ENCODE measurements at regions not wholly inside any gene's neighbourhood (a gene's known extent, or its start where the extent isn't known, plus 50 kb on each side); places are given as distances from the start of the nearest gene placed in this dataset.

- Histone ChIP-seq H3K27me3 (ENCODE audit: control insufficient read depth, insufficient read depth, low read length) (no peaks in the 10 kb centered on the region), H3K27ac (ENCODE audit: low read length) (no peak overlapping the region), H3K36me3 (ENCODE audit: control insufficient read depth, low read depth, low read length) (no peaks in the 10 kb centered on the region)
These were observed 760.6 kb upstream of the CHAC2 start for GRCh38 chr2:53006980-53007379.

GRCh38 chr2:53004413-53004812, 763.2 kb upstream of the CHAC2 start:
- Histone ChIP-seq H3K9me3 (ENCODE audit: control insufficient read depth, low read depth, low read length) (no peaks in the 10 kb centered on the region), H3K27ac (ENCODE audit: low read length) (no peak overlapping the region)

More at GRCh38 chr2:53006980-53007379, 760.6 kb upstream of the CHAC2 start:
- Histone ChIP-seq H3K4me3 (ENCODE audit: low read length) (no peak overlapping the region), H3K9ac (ENCODE audit: low read length) (no peak overlapping the region), H3K4me1 (ENCODE audit: control insufficient read depth, low read depth, low read length) (no peaks in the 10 kb centered on the region), H3K9me3 (ENCODE audit: control insufficient read depth, low read depth, low read length) (no peaks in the 10 kb centered on the region)

DNA sequence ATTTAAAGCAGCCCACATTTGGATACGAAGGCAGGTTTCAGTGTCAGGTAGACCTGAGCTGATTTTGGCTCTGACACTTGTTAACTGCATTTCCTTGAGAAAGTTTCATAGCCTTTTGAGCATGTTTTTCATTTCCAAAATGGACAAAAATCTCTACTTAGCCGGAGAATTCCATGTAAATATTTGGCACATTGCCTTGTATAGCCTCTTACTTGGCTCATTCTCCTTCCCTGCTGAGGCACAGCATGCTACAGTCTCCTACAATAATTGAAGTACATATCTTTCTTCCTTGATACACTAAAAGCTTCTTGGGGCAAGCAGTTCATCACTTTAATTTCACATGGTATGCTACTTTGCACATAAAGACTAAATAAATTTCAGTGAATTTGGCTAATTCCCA, 772.2 kb upstream of the CHAC2 start:
- no peaks in the 10 kb centered on the region for H3K9me3 ChIP-seq (ENCODE audit: control insufficient read depth, low read depth, low read length)
- no peak overlapping the region for H3K27ac ChIP-seq (ENCODE audit: low read length)
- no peaks in the 10 kb centered on the region for H3K4me1 ChIP-seq (ENCODE audit: control insufficient read depth, low read depth, low read length)
- H3K27me3 ChIP-seq (ENCODE audit: control insufficient read depth, insufficient read depth, low read length) = no peaks in the 10 kb centered on the region
- H3K9ac ChIP-seq (ENCODE audit: low read length) = no peak overlapping the region
- no peak overlapping the region for H3K4me3 ChIP-seq (ENCODE audit: low read length)
- no peaks in the 10 kb centered on the region for H3K36me3 ChIP-seq (ENCODE audit: control insufficient read depth, low read depth, low read length)

More at GRCh38 chr2:53004413-53004812, 763.2 kb upstream of the CHAC2 start:
- no peaks in the 10 kb centered on the region for H3K4me1 ChIP-seq (ENCODE audit: control insufficient read depth, low read depth, low read length)
- H3K4me3 ChIP-seq (ENCODE audit: low read length) = no peak overlapping the region
- no peaks in the 10 kb centered on the region for H3K27me3 ChIP-seq (ENCODE audit: control insufficient read depth, insufficient read depth, low read length)
- H3K9ac ChIP-seq (ENCODE audit: low read length) = no peak overlapping the region
- H3K36me3 ChIP-seq (ENCODE audit: control insufficient read depth, low read depth, low read length) = no peaks in the 10 kb centered on the region

DNA sequence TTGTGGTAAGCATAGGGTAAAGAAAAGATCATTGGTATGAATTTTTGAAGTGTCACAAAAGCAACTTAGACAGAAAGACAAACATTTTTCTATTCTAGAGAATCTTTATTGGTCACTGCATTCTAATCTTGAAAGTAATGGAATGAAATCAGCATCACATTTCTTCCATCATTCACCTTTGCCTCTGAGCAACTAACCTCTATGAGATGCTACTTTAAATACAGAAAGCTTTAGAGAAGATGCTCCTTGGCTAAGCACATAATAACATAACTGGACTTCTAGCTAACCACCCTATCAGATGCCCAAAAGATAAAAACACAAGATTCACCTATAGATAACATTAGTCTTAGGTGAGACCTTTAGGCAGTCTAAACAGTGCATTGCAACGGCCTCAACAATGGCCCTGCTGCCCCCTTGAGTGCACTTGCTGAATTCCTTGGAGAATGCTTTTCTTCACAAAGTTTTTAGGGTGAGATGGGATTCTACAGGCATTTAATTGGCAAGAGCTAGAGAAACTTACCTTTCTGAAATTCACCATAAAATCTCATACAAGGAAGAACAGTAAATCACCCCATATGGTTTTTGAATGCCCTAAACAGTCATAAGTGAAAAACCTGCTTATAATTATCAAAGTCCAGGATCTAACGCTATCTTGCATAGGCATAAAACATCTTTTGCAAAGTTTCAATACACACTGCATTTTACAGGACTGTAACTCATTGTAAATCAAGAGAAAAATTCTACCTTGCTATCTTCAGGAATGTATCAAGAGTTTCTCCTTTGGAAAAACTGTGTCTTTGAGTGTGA, 791.3 kb upstream of the CHAC2 start:
- H3K4me1 ChIP-seq (ENCODE audit: control insufficient read depth, low read depth, low read length) = no peaks in the 10 kb centered on the region
- no peaks in the 10 kb centered on the region for H3K36me3 ChIP-seq (ENCODE audit: control insufficient read depth, low read depth, low read length)
- no peak overlapping the region for H3K27ac ChIP-seq (ENCODE audit: low read length)
- H3K9me3 ChIP-seq (ENCODE audit: control insufficient read depth, low read depth, low read length) = no peaks in the 10 kb centered on the region
- H3K27me3 ChIP-seq (ENCODE audit: control insufficient read depth, insufficient read depth, low read length) = no peaks in the 10 kb centered on the region
- no peak overlapping the region for H3K4me3 ChIP-seq (ENCODE audit: low read length)
- no peak overlapping the region for H3K9ac ChIP-seq (ENCODE audit: low read length)

DNA sequence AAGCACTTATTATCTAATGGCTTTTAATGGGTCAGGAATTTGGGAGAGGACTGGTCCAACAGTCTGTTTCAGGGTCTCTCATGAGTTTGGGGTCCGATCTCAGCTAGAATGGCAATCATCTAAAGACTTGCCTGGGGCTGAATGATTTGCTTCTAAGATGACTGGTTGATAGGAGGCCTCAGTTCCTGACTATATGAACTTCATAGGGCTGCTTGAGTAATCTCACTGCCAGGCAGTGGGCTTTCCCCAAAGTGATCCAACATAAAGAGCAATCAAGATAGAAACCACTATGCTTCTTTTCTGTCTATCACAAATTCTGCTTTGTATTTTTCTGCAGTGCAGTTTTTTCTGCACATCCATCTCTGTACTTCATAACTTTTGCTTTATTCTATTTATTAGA, 793.5 kb upstream of the CHAC2 start:
- Histone ChIP-seq H3K36me3 (ENCODE audit: control insufficient read depth, low read depth, low read length) (no peaks in the 10 kb centered on the region), H3K9me3 (ENCODE audit: control insufficient read depth, low read depth, low read length) (no peaks in the 10 kb centered on the region), H3K9ac (ENCODE audit: low read length) (no peak overlapping the region), H3K27ac (ENCODE audit: low read length) (no peak overlapping the region), H3K4me3 (ENCODE audit: low read length) (no peak overlapping the region), H3K27me3 (ENCODE audit: control insufficient read depth, insufficient read depth, low read length) (no peaks in the 10 kb centered on the region), H3K4me1 (ENCODE audit: control insufficient read depth, low read depth, low read length) (no peaks in the 10 kb centered on the region)

DNA sequence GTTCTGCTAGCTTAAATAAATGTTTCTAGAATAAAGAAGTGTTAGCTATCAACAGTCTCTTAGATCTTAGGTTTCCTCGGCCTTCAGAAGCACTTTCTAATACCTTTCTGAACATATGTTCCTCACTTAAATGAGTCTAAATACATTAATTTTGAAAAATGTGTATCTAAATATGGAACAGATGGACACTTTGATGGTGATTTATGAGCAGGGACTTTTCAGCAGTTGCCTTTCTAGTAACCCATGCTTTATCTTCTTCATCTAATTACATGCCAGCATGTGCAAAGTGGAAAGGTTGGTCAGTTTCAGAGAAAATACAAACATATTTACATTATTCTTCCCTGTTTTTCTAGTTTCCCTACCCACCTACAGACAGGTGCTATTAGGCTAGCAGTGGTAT, 797.0 kb upstream of the CHAC2 start:
- Histone ChIP-seq H3K4me1 (ENCODE audit: control insufficient read depth, low read depth, low read length) (no peaks in the 10 kb centered on the region), H3K4me3 (ENCODE audit: low read length) (no peak overlapping the region), H3K27me3 (ENCODE audit: control insufficient read depth, insufficient read depth, low read length) (no peaks in the 10 kb centered on the region), H3K27ac (ENCODE audit: low read length) (no peak overlapping the region), H3K9me3 (ENCODE audit: control insufficient read depth, low read depth, low read length) (no peaks in the 10 kb centered on the region), H3K36me3 (ENCODE audit: control insufficient read depth, low read depth, low read length) (no peaks in the 10 kb centered on the region), H3K9ac (ENCODE audit: low read length) (no peak overlapping the region)

GRCh38 chr2:52968043-52968442, 799.6 kb upstream of the CHAC2 start:
- Histone ChIP-seq H3K9ac (ENCODE audit: low read length) (no peak overlapping the region), H3K36me3 (ENCODE audit: control insufficient read depth, low read depth, low read length) (no peaks in the 10 kb centered on the region), H3K27me3 (ENCODE audit: control insufficient read depth, insufficient read depth, low read length) (no peaks in the 10 kb centered on the region), H3K4me3 (ENCODE audit: low read length) (no peak overlapping the region), H3K27ac (ENCODE audit: low read length) (no peak overlapping the region), H3K9me3 (ENCODE audit: control insufficient read depth, low read depth, low read length) (no peaks in the 10 kb centered on the region), H3K4me1 (ENCODE audit: control insufficient read depth, low read depth, low read length) (peaks cover 10% of the 10 kb centered on the region)

- peaks cover 10% of the 10 kb centered on the region for H3K4me1 ChIP-seq (ENCODE audit: control insufficient read depth, low read depth, low read length)
- H3K36me3 ChIP-seq (ENCODE audit: control insufficient read depth, low read depth, low read length) = no peaks in the 10 kb centered on the region
- H3K9me3 ChIP-seq (ENCODE audit: control insufficient read depth, low read depth, low read length) = no peaks in the 10 kb centered on the region
- no peaks in the 10 kb centered on the region for H3K27me3 ChIP-seq (ENCODE audit: control insufficient read depth, insufficient read depth, low read length)
- no peak overlapping the region for H3K27ac ChIP-seq (ENCODE audit: low read length)
- H3K4me3 ChIP-seq (ENCODE audit: low read length) = no peak overlapping the region
- no peak overlapping the region for H3K9ac ChIP-seq (ENCODE audit: low read length)
These were observed 802.6 kb upstream of the CHAC2 start for GRCh38 chr2:52964916-52965530.

DNA sequence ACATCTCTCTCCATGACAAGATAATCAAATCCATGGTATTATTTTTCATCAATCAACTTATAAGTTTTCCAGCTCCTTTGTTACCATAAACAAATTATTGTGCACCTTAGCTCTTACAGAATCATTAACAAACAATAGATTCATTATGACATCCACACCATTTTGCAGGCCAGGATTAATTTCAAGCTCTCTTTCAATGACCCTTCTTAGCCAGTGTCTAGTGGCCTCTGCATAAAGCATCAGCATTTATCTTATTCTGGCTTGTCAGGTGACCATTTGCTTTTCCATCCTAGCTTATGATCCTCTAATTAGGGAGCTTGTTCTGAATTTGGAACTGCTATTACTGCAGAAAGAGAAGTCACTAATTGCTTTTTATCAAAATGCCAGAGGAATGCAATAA, 806.2 kb upstream of the CHAC2 start:
- no peaks in the 10 kb centered on the region for H3K36me3 ChIP-seq (ENCODE audit: control insufficient read depth, low read depth, low read length)

GRCh38 chr2:52960881-52961280, 806.7 kb upstream of the CHAC2 start:
- Histone ChIP-seq H3K9ac (ENCODE audit: low read length) (no peak overlapping the region), H3K9me3 (ENCODE audit: control insufficient read depth, low read depth, low read length) (no peaks in the 10 kb centered on the region), H3K36me3 (ENCODE audit: control insufficient read depth, low read depth, low read length) (no peaks in the 10 kb centered on the region), H3K27me3 (ENCODE audit: control insufficient read depth, insufficient read depth, low read length) (no peaks in the 10 kb centered on the region), H3K27ac (ENCODE audit: low read length) (no peak overlapping the region), H3K4me1 (ENCODE audit: control insufficient read depth, low read depth, low read length) (peaks cover 13% of the 10 kb centered on the region), H3K4me3 (ENCODE audit: low read length) (no peak overlapping the region)

More for the DNA sequence above, 806.2 kb upstream of the CHAC2 start:
- H3K27me3 ChIP-seq (ENCODE audit: control insufficient read depth, insufficient read depth, low read length) = no peaks in the 10 kb centered on the region
- no peaks in the 10 kb centered on the region for H3K9me3 ChIP-seq (ENCODE audit: control insufficient read depth, low read depth, low read length)
- H3K9ac ChIP-seq (ENCODE audit: low read length) = no peak overlapping the region
- no peak overlapping the region for H3K4me3 ChIP-seq (ENCODE audit: low read length)
- no peak overlapping the region for H3K27ac ChIP-seq (ENCODE audit: low read length)
- peaks cover 13% of the 10 kb centered on the region for H3K4me1 ChIP-seq (ENCODE audit: control insufficient read depth, low read depth, low read length)

DNA sequence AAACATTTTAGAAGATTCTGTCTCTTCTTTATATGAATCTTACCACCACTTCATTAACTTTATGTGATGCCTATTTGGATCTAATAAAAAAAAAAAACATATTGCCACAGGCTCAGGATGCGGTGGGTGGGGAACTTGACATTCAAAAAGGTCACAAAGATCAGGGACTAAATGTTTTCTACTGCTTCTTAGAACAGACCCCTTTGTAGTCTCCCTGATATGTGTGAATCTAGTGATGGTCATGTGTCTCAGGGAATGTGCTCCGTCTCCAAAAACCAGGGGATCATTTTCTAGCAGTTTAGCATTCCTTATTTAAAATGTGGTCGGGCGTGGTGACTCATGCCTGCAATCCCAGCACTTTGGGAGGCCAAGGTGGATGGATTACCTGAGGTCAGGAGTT, 807.8 kb upstream of the CHAC2 start:
- no peak overlapping the region for H3K9ac ChIP-seq (ENCODE audit: low read length)
- H3K9me3 ChIP-seq (ENCODE audit: control insufficient read depth, low read depth, low read length) = no peaks in the 10 kb centered on the region
- H3K27ac ChIP-seq (ENCODE audit: low read length) = no peak overlapping the region
- no peaks in the 10 kb centered on the region for H3K27me3 ChIP-seq (ENCODE audit: control insufficient read depth, insufficient read depth, low read length)
- no peak overlapping the region for H3K4me3 ChIP-seq (ENCODE audit: low read length)
- H3K4me1 ChIP-seq (ENCODE audit: control insufficient read depth, low read depth, low read length) = peaks cover 6% of the 10 kb centered on the region
- H3K36me3 ChIP-seq (ENCODE audit: control insufficient read depth, low read depth, low read length) = no peaks in the 10 kb centered on the region

DNA sequence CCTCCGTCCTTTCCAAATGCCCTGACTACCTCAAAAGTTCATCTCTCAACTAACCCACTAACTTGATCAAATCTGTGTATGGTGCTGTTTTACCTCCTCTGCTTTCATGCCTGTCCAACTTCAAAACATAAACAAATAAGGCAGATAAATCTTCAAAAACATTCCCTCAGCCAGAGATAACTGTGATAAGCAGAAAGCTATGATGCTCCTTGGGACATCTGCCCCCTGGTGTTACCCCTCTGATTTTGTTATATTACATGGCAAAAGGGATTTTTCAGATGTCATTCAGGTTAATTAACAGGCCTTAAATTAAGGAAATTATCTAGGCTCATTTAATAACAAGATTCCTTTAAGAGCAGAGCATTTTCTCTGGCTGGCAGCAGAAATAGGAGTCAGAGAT, 810.8 kb upstream of the CHAC2 start:
- Histone ChIP-seq H3K4me1 (ENCODE audit: control insufficient read depth, low read depth, low read length) (peaks cover 3% of the 10 kb centered on the region), H3K27ac (ENCODE audit: low read length) (no peak overlapping the region), H3K4me3 (ENCODE audit: low read length) (no peak overlapping the region), H3K9me3 (ENCODE audit: control insufficient read depth, low read depth, low read length) (no peaks in the 10 kb centered on the region), H3K27me3 (ENCODE audit: control insufficient read depth, insufficient read depth, low read length) (no peaks in the 10 kb centered on the region), H3K9ac (ENCODE audit: low read length) (no peak overlapping the region), H3K36me3 (ENCODE audit: control insufficient read depth, low read depth, low read length) (no peaks in the 10 kb centered on the region)
